ENCODE measurements at regions not wholly inside any gene's neighbourhood (a gene's known extent, or its start where the extent isn't known, plus 50 kb on each side); places are given as distances from the start of the nearest gene placed in this dataset.

DNA sequence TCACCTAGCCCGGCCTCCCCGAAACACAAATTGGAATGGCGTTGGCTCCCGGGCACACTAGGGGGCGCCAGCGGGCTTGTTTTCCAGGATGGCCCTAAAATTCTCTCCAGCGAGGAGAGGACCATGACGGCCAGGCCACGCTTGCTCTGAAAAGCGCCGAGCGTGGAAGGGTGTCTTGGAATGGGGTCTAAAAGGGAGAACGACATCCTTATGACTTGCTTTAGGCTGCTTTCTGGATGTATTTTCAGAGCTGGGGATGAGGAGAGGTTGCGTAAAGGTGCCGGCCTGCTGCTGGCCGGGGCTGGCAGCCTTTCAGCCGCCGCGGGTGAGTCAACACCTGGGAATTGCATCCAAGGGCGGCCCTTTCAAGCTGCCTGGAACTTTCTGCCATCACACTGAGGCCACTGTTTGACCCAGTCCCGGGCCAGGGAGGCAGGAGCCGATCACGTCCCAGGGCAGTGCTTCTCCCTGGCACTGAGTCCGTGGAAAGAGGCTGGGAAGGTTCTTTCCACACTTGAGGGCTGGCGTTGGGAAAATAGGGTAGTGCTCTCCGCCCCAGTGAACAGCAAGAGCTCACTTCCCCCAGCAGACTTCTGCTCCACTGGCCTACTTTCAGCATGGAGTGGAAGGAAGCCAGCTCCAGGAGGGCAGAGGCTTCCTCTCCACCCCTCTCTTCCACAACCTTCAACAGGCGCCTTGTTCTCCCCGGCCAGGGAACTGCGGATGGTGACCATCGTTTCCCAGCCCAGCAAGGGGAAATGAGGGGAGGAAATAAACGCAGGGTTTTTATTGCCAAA, 216.2 kb downstream of the TTC8 start (continued):
- TF ChIP-seq CHD1 (IDR thresholded peaks at IDR 0.05; ENCODE audit: low read depth, low read length), result 0 out of 2 replicates have a peak, but pooled peaks have one; percentile 45
- TF ChIP-seq MAZ (IDR thresholded peaks at IDR 0.05; ENCODE audit: borderline replicate concordance, low read depth, low read length), result no peak; the same call in 1 of the 2 replicates
- TF ChIP-seq FOS (IDR thresholded peaks at IDR 0.05; ENCODE audit: low read depth, low read length), result peak; percentile 71; the same call in 1 of the 2 replicates

DNA sequence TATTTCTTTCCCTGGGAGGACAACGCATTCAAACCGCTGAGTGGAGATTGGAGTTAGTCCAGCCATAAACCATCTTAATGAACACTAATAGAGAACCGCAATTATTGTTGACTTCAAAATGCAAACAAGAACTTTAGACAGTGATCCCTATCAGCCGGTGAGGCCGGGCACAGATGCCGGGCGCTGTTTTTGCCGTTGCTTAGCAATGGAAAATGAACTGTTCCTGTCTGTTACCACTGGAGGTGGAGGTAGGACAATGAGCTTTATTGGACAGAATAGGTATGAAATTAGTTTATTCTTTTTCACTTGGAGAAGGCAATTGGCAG, 216.8 kb downstream of the TTC8 start:
- H2AK5ac ChIP-seq (ENCODE audit: low read depth, low read length), result peak overlapping the region; percentile 20; the same call in 1 of the 2 replicates
- H3K56ac ChIP-seq (ENCODE audit: extremely low read depth, insufficient read depth, low read length), result peak overlapping the region; percentile 64; the same call in 1 of the 2 replicates
- H3K36me3 ChIP-seq (ENCODE audit: control insufficient read depth, insufficient read depth, low read length), result no peaks in the 10 kb centered on the region
- peak overlapping the region; percentile 38; the same call in 1 of the 2 replicates for H3K4me3 ChIP-seq (ENCODE audit: insufficient read depth, low read depth, low read length)
- intact Hi-C loops (cut with micrococcal nuclease) (loop anchor here (2.0 to 10.0 kb wide), 5 partner anchors 136 to 454 kb away; partner anchors contain the start of gene FOXN3), dilution Hi-C loops (cut with HindIII; ENCODE audit: low sequenced_read_pairs, unreplicated experiment) (no loop called here), in situ Hi-C loops (cut with MboI; ENCODE audit: low sequenced_read_pairs) (loop anchor here (5.0 to 25.0 kb wide), 4 partner anchors 371 to 874 kb away; no protein-coding TSS in a partner anchor)
- H2BK20ac ChIP-seq (ENCODE audit: low read depth, low read length), result no peak overlapping the region
- no peak for DNase-seq
- H4K5ac ChIP-seq (ENCODE audit: low read depth, low read length), result no peak overlapping the region
- ChIA-PET POLR2A (ENCODE audit: unreplicated experiment) (interaction anchor here (0.6 to 0.7 kb wide), 2 partner anchors 192 to 267 kb away, joined by 3 to 4 read pairs; no protein-coding TSS in a partner anchor), CTCF (interaction anchor here (0.6 to 1.1 kb wide), 5 partner anchors 22 to 895 kb away, joined by 3 to 5 read pairs (median 4); no protein-coding TSS in a partner anchor)
- no CpG with 5 or more reads among the region's 8 CpGs for WGBS, 2 experiments (ENCODE audit: extremely low coverage in 2 of 2, insufficient read length in 1 of 2)
- H4K91ac ChIP-seq (ENCODE audit: insufficient read depth, low read depth, low read length), result peak overlapping the region; percentile 71
- peak overlapping the region; percentile 73 for H2BK5ac ChIP-seq (ENCODE audit: low read depth, low read length, poor library complexity, severe bottlenecking)
- peak overlapping the region; percentile 87; the same call in 1 of the 2 replicates for H3K4ac ChIP-seq (ENCODE audit: low read depth, low read length)
- H2BK120ac ChIP-seq (ENCODE audit: low read depth, low read length), result peak overlapping the region; percentile 95
- 0 out of 3 replicates have a peak overlapping the region, but pooled peaks have one; percentile 13 for H2BK15ac ChIP-seq (ENCODE audit: low read depth, low read length)
- peak overlapping the region; percentile 80 for H3K27ac ChIP-seq (ENCODE audit: insufficient read depth, low read length)
- peak overlapping the region; percentile 12; the same call in 1 of the 2 replicates for H3K14ac ChIP-seq (replicated peaks; ENCODE audit: low read depth, low read length)
- no peaks in the 10 kb centered on the region for H4K20me1 ChIP-seq (ENCODE audit: insufficient read depth, low read length)
- H3K9me1 ChIP-seq (ENCODE audit: insufficient read depth, low read length), result no peaks in the 10 kb centered on the region; the same call in 1 of the 2 replicates
- TF ChIP-seq CHD1 (IDR thresholded peaks at IDR 0.05; ENCODE audit: low read depth, low read length) (no peak), FOS (IDR thresholded peaks at IDR 0.05; ENCODE audit: low read depth, low read length) (no peak), POLR2A (IDR thresholded peaks at IDR 0.05; ENCODE audit: low read depth, low read length) (no peak), RAD21 (IDR thresholded peaks at IDR 0.05; ENCODE audit: low read length) (no peak), MXI1 (IDR thresholded peaks at IDR 0.05; ENCODE audit: borderline replicate concordance, low read depth, low read length) (no peak), RCOR1 (IDR thresholded peaks at IDR 0.05; ENCODE audit: insufficient replicate concordance, low read length) (no peak)
- no TSS peak for BruUV-seq (replicated peaks)
- H2AK9ac ChIP-seq (replicated peaks; ENCODE audit: low read depth, low read length, poor library complexity), result no peak overlapping the region
- H2AFZ ChIP-seq (replicated peaks; ENCODE audit: low read length, poor library complexity), result peak overlapping the region; percentile 88
- no peaks in the 10 kb centered on the region for H3K27me3 ChIP-seq (ENCODE audit: control insufficient read depth, insufficient read depth, low read length)
- H3K4me1 ChIP-seq (ENCODE audit: control insufficient read depth, insufficient read depth, low read length), result peaks cover 3% of the 10 kb centered on the region; the same call in 1 of the 2 replicates
- H3K18ac ChIP-seq (ENCODE audit: low read depth, low read length), result peak overlapping the region; percentile 18; the same call in 1 of the 2 replicates
- 0 out of 4 replicates have a peak, but pooled peaks cover 0 to 3% of the 10 kb centered on the region in 2 experiments for H3K79me1 ChIP-seq (ENCODE audit: low read depth in 1 of 2, low read length in 2 of 2)
- H3K9me3 ChIP-seq (ENCODE audit: control insufficient read depth, insufficient read depth, low read length), result peaks cover 2% of the 10 kb centered on the region; the same call in 1 of the 2 replicates
- H4K8ac ChIP-seq (ENCODE audit: low read depth in 2 of 2, low read length in 2 of 2), result peak overlapping the region; percentile 24 to 84; a peak in 2 of 4 replicates
- peak overlapping the region; percentile 34; the same call in 1 of the 2 replicates for H3K23ac ChIP-seq (ENCODE audit: low read depth, low read length)
- peak overlapping the region; percentile 79 for H3K4me2 ChIP-seq (ENCODE audit: low read depth, low read length)
- H3K9ac ChIP-seq (ENCODE audit: low read depth, low read length), result peak overlapping the region; percentile 37
- no peak; the same call in 1 of the 2 replicates for ATAC-seq (ENCODE audit: low read depth)

Data from IMR-90 (cell line).